Thyroid gland (tissue), 4 donors: ENCODE measurements at regions not wholly inside any gene's neighbourhood (a gene's known extent, or its start where the extent isn't known, plus 50 kb on each side); places are given as distances from the start of the nearest gene placed in this dataset.

Source experiments
- POLR2A ChIP-seq, 2 donors: fragments of 450-650 bp; IDR thresholded peaks; one replicate each; pipeline ENCODE4 v1.6.1; 2017; ENCODE audit warnings: antibody characterized with exemption in 2 of 2, mild to moderate bottlenecking in 2 of 2, moderate library complexity in 1 of 2
- TF ChIP-seq, protein P1 (sequence below), 6 experiments: fragments of 200-600 bp in 3 of 6; fragments of 450-650 bp in 3 of 6; sonication (generic) in 3 of 6; IDR thresholded peaks; one replicate each; pipeline ENCODE4 v1.5.1; 2016 to 2019; ENCODE audit warnings: antibody characterized with exemption in 6 of 6, mild to moderate bottlenecking in 2 of 6, inconsistent platforms in 1 of 6, moderate library complexity in 1 of 6

DNA sequence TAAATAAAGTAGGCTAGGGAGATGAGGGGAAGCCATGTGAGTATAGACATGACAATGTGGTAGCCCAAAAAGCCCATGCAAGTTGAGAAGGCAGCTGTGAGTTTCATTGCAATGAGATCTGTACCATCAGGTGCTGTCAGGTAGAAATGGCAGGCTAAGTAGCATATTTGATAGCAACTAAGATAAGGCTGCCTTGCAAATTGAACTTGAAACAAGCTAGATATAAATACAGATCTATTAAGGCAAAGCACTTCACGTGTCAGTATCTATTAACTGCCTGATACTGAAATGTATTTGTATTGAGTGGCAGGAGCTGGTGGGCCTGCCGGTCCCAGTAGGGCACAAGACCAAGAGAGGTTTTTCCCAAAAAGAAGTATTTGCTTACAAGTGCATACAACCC is 419.9 kb downstream of the TDRD15 start:
- TF ChIP-seq, protein P1, sequence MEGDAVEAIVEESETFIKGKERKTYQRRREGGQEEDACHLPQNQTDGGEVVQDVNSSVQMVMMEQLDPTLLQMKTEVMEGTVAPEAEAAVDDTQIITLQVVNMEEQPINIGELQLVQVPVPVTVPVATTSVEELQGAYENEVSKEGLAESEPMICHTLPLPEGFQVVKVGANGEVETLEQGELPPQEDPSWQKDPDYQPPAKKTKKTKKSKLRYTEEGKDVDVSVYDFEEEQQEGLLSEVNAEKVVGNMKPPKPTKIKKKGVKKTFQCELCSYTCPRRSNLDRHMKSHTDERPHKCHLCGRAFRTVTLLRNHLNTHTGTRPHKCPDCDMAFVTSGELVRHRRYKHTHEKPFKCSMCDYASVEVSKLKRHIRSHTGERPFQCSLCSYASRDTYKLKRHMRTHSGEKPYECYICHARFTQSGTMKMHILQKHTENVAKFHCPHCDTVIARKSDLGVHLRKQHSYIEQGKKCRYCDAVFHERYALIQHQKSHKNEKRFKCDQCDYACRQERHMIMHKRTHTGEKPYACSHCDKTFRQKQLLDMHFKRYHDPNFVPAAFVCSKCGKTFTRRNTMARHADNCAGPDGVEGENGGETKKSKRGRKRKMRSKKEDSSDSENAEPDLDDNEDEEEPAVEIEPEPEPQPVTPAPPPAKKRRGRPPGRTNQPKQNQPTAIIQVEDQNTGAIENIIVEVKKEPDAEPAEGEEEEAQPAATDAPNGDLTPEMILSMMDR (IDR thresholded peaks at IDR 0.05), result no peak
- TF ChIP-seq POLR2A (IDR thresholded peaks at IDR 0.05), result no peak
